GM12878 (cell line): ENCODE measurements at regions not wholly inside any gene's neighbourhood (a gene's known extent, or its start where the extent isn't known, plus 50 kb on each side); places are given as distances from the start of the nearest gene placed in this dataset.

Experiments
- ATAC-seq: fragments of 200-7000 bp; cut with Tn5 transposase; 3 replicates; pipeline ENCODE4 v1.9.1; 2020; ENCODE audit warnings: mild to moderate bottlenecking, moderate library complexity
- BruUV-seq: library from RNA; stranded (reverse); fragments of 400-500 nt; replicated peaks from 2 replicates; lab custom pipeline; 2021; lab: Mats Ljungman, UMichigan
- CTCF ChIA-PET: fragments of 300-600 bp; sonication (Branson Sonifier 250); formaldehyde crosslinking; extraction: SDS; loops from one replicate; lab custom pipeline; 2021; ENCODE audit warnings: inconsistent platforms; lab: Yijun Ruan, JAX
- POLR2A ChIA-PET: fragments of 350-600 bp; formaldehyde crosslinking; extraction: SDS; loops from one replicate; lab custom pipeline; 2021; ENCODE audit warnings: inconsistent platforms; lab: Charles Lee
- RAD21 ChIA-PET: fragments of 300-600 bp; sonication (Branson Sonifier 250); formaldehyde crosslinking; loops from one replicate; lab custom pipeline; 2023; ENCODE audit warnings: antibody characterized with exemption; ENCODE audit not compliant: unreplicated experiment; lab: Charles Lee
- SMC1A ChIA-PET: fragments of 300-600 bp; sonication (Branson Sonifier 250); formaldehyde crosslinking; loops from one replicate; lab custom pipeline; 2023; ENCODE audit not compliant: unreplicated experiment, uncharacterized antibody; lab: Charles Lee
- DNase-seq: peaks from one replicate; pipeline ENCODE4 v3.0.0-alpha.2; 2011; ENCODE audit warnings: low read depth, low spot score
- FAIRE-seq: peaks from 3 replicates; lab custom pipeline; 2011; peaks lifted over from hg19 to GRCh38; lab: Jason Lieb, UNC
- H2AFZ ChIP-seq: 2 replicates; pipeline ENCODE4 v1.6.0; 2011; ENCODE audit warnings: low read depth, low read length, control low read depth; ENCODE audit not compliant: control insufficient read depth
- H3K27ac ChIP-seq: 2 replicates; pipeline ENCODE4 v1.5.1; 2011; ENCODE audit warnings: control low read depth; ENCODE audit not compliant: control insufficient read depth, insufficient read depth
- H3K27me3 ChIP-seq, 2 experiments: replicated peaks in 1 of 2; 2 replicates each; pipeline versions ENCODE4 v1.6.0 to v1.6.1; 2011; ENCODE audit warnings: low read length in 1 of 2; ENCODE audit not compliant: control insufficient read depth in 2 of 2, insufficient read depth in 2 of 2
- H3K36me3 ChIP-seq, 2 experiments: 2 replicates each; pipeline ENCODE4 v1.5.1; 2011; ENCODE audit warnings: low read length in 1 of 2; ENCODE audit not compliant: control insufficient read depth in 2 of 2, insufficient read depth in 2 of 2
- H3K4me1 ChIP-seq: 2 replicates; pipeline ENCODE4 v1.6.1; 2011; ENCODE audit warnings: mild to moderate bottlenecking, low read length, moderate library complexity, mixed read lengths; ENCODE audit not compliant: control insufficient read depth, insufficient read depth
- H3K4me2 ChIP-seq: 2 replicates; pipeline ENCODE4 v1.6.0; 2011; ENCODE audit warnings: control low read depth; ENCODE audit not compliant: control insufficient read depth, insufficient read depth
- H3K4me3 ChIP-seq: fragments of 200-600 bp; sonication (generic); 2 replicates; pipeline ENCODE4 v1.5.1; 2016
- H3K79me2 ChIP-seq: 2 replicates; pipeline ENCODE4 v1.6.0; 2011; ENCODE audit warnings: low read length; ENCODE audit not compliant: control insufficient read depth, insufficient read depth
- H3K9ac ChIP-seq: 2 replicates; pipeline ENCODE4 v1.8.0; 2011; ENCODE audit warnings: low read length, control low read depth, mixed read lengths; ENCODE audit not compliant: control insufficient read depth, insufficient read depth
- H3K9me3 ChIP-seq: replicated peaks from 3 replicates; pipeline ENCODE4 v1.5.1; 2011; ENCODE audit warnings: mild to moderate bottlenecking, low read length; ENCODE audit not compliant: control insufficient read depth, insufficient read depth
- H4K20me1 ChIP-seq: 2 replicates; pipeline ENCODE4 v1.6.0; 2011; ENCODE audit not compliant: control insufficient read depth, insufficient read depth
- CEBPB ChIP-seq, 2 experiments: fragments of 150-350 bp in 1 of 2; IDR thresholded peaks; 2 replicates each; pipeline ENCODE4 v1.6.1; 2012 to 2014; ENCODE audit warnings: low read depth in 2 of 2, low read length in 2 of 2, borderline replicate concordance in 1 of 2, inconsistent platforms in 1 of 2
- HDGF ChIP-seq: fragments of 450-650 bp; IDR thresholded peaks from 2 replicates; pipeline ENCODE4 v1.6.1; 2016; ENCODE audit warnings: antibody characterized with exemption
- RB1 ChIP-seq: fragments of 450-650 bp; formaldehyde crosslinking; IDR thresholded peaks from 2 replicates; pipeline ENCODE4 v1.6.1; 2017; ENCODE audit warnings: mild to moderate bottlenecking, borderline replicate concordance
- SIN3A ChIP-seq: IDR thresholded peaks from 2 replicates; pipeline ENCODE4 v1.6.1; 2012; ENCODE audit warnings: low read depth, low read length, improper control_type of control experiment
- SIX5 ChIP-seq: IDR thresholded peaks from 2 replicates; pipeline ENCODE4 v1.6.1; 2011; ENCODE audit warnings: mild to moderate bottlenecking, low read depth, low read length, moderate library complexity; ENCODE audit not compliant: severe bottlenecking
- SP1 ChIP-seq: IDR thresholded peaks from one replicate; pipeline ENCODE4 v1.6.1; 2011; ENCODE audit warnings: low read depth, low read length
- ZZZ3 ChIP-seq: IDR thresholded peaks from 2 replicates; pipeline ENCODE4 v1.6.1; 2011; ENCODE audit warnings: low read depth; ENCODE audit not compliant: control insufficient read depth, insufficient read length
- WGBS: methylation state at CpG from one replicate; pipeline ENCODE4 v1.1.6; 2016; ENCODE audit warnings: low lambda C conversion rate; ENCODE audit not compliant: insufficient replicate concordance, insufficient coverage; ENCODE audit errors: missing lambda C conversion rate; 5-methylcytosine and 5-hydroxymethylcytosine counted together
- in situ Hi-C: fragments of 300-500 bp; cut with MboI; formaldehyde crosslinking; loops from 9 replicates; pipeline ENCODE4 v1.14.3; 2018; ENCODE audit warnings: mixed read lengths
- intact Hi-C: fragments of 100-400 bp; cut with micrococcal nuclease; formaldehyde crosslinking; loops from one replicate; pipeline ENCODE4 v1.14.2; 2022; ENCODE audit not compliant: unreplicated experiment
- TF ChIP-seq, protein P1 (sequence below): IDR thresholded peaks from 2 replicates; pipeline ENCODE4 v1.6.1; 2011; ENCODE audit warnings: borderline replicate concordance, low read depth, mild to moderate bottlenecking, moderate library complexity, low read length; ENCODE audit not compliant: insufficient read depth, poor library complexity, severe bottlenecking
- TF ChIP-seq, protein P2 (sequence below): fragments of 450-650 bp; IDR thresholded peaks from 2 replicates; pipeline ENCODE4 v1.6.1; 2017; ENCODE audit warnings: low read depth, mild to moderate bottlenecking, moderate library complexity
- TF ChIP-seq, protein P3 (sequence below): IDR thresholded peaks from 2 replicates; pipeline ENCODE4 v1.6.1; 2012; ENCODE audit warnings: low read depth, low read length, improper control_type of control experiment

DNA sequence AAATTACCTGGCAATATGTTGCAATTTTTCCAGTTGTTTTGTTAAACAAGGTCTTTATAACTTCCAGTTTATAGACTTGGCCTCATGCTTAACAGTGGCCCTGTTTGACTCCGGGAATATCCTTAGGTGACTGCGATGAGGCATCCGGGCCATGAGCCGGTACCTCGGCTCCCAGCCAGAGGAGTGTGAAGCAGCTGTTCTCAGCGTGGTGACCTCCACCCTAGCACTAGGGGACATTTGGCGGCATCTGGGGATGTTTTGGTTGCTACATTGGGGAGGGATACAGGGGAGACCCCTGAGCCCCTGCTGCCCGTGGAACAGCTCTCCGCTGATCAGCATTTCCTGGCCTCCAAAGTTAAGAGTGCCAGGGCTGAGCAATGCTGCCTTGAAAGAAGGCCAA lies 533.4 kb downstream of the IRX1 start (continued):
- TF ChIP-seq, protein P1, sequence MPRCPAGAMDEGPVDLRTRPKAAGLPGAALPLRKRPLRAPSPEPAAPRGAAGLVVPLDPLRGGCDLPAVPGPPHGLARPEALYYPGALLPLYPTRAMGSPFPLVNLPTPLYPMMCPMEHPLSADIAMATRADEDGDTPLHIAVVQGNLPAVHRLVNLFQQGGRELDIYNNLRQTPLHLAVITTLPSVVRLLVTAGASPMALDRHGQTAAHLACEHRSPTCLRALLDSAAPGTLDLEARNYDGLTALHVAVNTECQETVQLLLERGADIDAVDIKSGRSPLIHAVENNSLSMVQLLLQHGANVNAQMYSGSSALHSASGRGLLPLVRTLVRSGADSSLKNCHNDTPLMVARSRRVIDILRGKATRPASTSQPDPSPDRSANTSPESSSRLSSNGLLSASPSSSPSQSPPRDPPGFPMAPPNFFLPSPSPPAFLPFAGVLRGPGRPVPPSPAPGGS: no peak
- TF ChIP-seq ZZZ3 (no peak), CEBPB (IDR thresholded peaks at IDR 0.05; ENCODE audit: borderline replicate concordance in 1 of 2, low read depth in 2 of 2, low read length in 2 of 2) (no peak), SP1 (no peak), RB1 (no peak), SIN3A (no peak), SIX5 (no peak)
- TF ChIP-seq, protein P2, sequence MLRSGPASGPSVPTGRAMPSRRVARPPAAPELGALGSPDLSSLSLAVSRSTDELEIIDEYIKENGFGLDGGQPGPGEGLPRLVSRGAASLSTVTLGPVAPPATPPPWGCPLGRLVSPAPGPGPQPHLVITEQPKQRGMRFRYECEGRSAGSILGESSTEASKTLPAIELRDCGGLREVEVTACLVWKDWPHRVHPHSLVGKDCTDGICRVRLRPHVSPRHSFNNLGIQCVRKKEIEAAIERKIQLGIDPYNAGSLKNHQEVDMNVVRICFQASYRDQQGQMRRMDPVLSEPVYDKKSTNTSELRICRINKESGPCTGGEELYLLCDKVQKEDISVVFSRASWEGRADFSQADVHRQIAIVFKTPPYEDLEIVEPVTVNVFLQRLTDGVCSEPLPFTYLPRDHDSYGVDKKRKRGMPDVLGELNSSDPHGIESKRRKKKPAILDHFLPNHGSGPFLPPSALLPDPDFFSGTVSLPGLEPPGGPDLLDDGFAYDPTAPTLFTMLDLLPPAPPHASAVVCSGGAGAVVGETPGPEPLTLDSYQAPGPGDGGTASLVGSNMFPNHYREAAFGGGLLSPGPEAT: no peak

DNA sequence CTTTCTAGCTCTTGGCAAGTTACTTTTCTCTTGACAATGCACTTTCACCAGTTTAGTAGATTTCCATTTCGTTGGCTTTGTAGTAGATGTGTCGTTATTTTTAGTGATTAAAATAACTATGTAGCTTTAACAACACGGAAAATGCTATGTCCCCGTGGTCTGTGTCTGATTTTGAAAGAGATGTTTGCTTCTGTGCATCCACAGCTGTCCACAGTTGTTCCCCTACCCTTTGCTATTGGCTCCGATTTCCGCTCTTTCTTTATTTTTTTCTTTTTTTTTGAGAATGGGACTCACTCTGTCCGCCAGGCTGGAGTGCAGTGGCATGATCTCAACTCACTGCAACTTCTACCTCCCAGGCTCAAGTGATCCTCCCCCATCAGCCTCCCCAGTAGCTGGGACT lies 533.9 kb downstream of the IRX1 start:
- no peak overlapping the region for H3K4me3 ChIP-seq
- in situ Hi-C loops: no loop called here

More for the DNA sequence above, 533.9 kb downstream of the IRX1 start:
- Histone ChIP-seq H2AFZ (no peak overlapping the region), H3K27ac (no peak overlapping the region), H3K27me3 (no peaks in the 10 kb centered on the region), H4K20me1 (no peaks in the 10 kb centered on the region), H3K36me3 (no peaks in the 10 kb centered on the region), H3K79me2 (no peaks in the 10 kb centered on the region), H3K4me1 (no peaks in the 10 kb centered on the region), H3K9me3 (no peaks in the 10 kb centered on the region), H3K9ac (no peak overlapping the region), H3K4me2 (no peak overlapping the region)
- WGBS: 20% methylated on average over 7 of the region's 7 CpGs
- TF ChIP-seq SIN3A (no peak), HDGF (no peak)
- TF ChIP-seq, protein P3, sequence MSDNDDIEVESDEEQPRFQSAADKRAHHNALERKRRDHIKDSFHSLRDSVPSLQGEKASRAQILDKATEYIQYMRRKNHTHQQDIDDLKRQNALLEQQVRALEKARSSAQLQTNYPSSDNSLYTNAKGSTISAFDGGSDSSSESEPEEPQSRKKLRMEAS: no peak
- CTCF ChIA-PET: no interaction called here
- no peak for FAIRE-seq
- no peak for ATAC-seq
- DNase-seq: no peak
- RAD21 ChIA-PET: no interaction called here
- SMC1A ChIA-PET: no interaction called here
- intact Hi-C loops: no loop called here
- BruUV-seq: no TSS peak
- POLR2A ChIA-PET: no interaction called here
